Hepatocyte (in vitro differentiated cells): ENCODE measurements at regions not wholly inside any gene's neighbourhood (a gene's known extent, or its start where the extent isn't known, plus 50 kb on each side); places are given as distances from the start of the nearest gene placed in this dataset.
"Not testable (repeated sequence)": the region's sequence is repeated elsewhere in the genome, so short reads cannot be mapped to it uniquely, and the experiment has no call there.

Experiments
- EZH2 ChIP-seq: fragments of 200-600 bp; sonication (generic); IDR thresholded peaks from 2 replicates; pipeline ENCODE4 v1.6.1; 2016; ENCODE audit warnings: antibody characterized with exemption, mild to moderate bottlenecking, borderline replicate concordance
- TF ChIP-seq, protein P1 (sequence below): fragments of 200-600 bp; sonication (generic); IDR thresholded peaks from 2 replicates; pipeline ENCODE4 v1.5.1; 2016; ENCODE audit warnings: antibody characterized with exemption, mild to moderate bottlenecking; ENCODE audit not compliant: poor library complexity

DNA sequence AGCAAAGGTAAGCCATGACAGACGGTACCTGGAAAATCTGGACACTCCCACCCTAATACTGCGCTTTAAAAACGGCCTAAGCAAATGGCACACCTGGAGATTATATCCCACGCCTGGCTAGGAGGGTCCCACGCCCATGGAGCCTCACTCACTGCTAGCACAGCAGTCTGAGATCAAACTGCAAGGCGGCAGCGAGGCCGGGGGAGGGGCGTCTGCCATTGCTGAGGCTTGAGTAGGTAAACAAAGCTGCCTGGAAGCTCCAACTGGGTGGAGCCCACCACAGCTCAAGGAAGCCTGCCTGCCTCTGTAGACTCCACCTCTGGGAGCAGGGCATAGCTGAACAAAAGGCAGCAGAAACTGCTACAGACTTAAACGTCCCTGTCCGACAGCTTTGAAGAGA is 180.5 kb upstream of the PTGFR start:
- TF ChIP-seq, protein P1, sequence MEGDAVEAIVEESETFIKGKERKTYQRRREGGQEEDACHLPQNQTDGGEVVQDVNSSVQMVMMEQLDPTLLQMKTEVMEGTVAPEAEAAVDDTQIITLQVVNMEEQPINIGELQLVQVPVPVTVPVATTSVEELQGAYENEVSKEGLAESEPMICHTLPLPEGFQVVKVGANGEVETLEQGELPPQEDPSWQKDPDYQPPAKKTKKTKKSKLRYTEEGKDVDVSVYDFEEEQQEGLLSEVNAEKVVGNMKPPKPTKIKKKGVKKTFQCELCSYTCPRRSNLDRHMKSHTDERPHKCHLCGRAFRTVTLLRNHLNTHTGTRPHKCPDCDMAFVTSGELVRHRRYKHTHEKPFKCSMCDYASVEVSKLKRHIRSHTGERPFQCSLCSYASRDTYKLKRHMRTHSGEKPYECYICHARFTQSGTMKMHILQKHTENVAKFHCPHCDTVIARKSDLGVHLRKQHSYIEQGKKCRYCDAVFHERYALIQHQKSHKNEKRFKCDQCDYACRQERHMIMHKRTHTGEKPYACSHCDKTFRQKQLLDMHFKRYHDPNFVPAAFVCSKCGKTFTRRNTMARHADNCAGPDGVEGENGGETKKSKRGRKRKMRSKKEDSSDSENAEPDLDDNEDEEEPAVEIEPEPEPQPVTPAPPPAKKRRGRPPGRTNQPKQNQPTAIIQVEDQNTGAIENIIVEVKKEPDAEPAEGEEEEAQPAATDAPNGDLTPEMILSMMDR = not testable (repeated sequence)
- TF ChIP-seq EZH2 = not testable (repeated sequence)
